ENCODE measurements at regions not wholly inside any gene's neighbourhood (a gene's known extent, or its start where the extent isn't known, plus 50 kb on each side); places are given as distances from the start of the nearest gene placed in this dataset.

GRCh38 chr16:82319038-82319437 lies 149.0 kb upstream of the MPHOSPH6 start:
- no peak overlapping the region for H3K4me3 Mint-ChIP-seq
- peaks cover 6 to 12% (median 9%) of the 10 kb centered on the region in 5 donors for H3K9me3 Mint-ChIP-seq
- CTCF ChIA-PET, result no interaction called here
- H3K4me1 ChIP-seq (ENCODE audit: insufficient read depth, low read length), result no peaks in the 10 kb centered on the region
- H3K4me1 Mint-ChIP-seq, result no peaks in the 10 kb centered on the region
- no peak for DNase-seq
- no peak overlapping the region for H3K27ac ChIP-seq (ENCODE audit: low read depth, low read length)
- no peaks in the 10 kb centered on the region for H3K27me3 ChIP-seq (ENCODE audit: insufficient read depth, low read length, poor library complexity, severe bottlenecking)
- POLR2A ChIA-PET, result no interaction called here
- H3K36me3 Mint-ChIP-seq, result peaks cover 0 to 2% (median 0%) of the 10 kb centered on the region in 3 donors
- H3K36me3 ChIP-seq (ENCODE audit: insufficient read depth, low read length), result no peaks in the 10 kb centered on the region
- no peaks in the 10 kb centered on the region for H3K9me3 ChIP-seq (ENCODE audit: low read length)
- H3K27me3 Mint-ChIP-seq, result peaks cover 0 to 2% of the 10 kb centered on the region in 2 donors
- H3K27ac Mint-ChIP-seq, result no peak overlapping the region
- H3K4me3 ChIP-seq (ENCODE audit: low read length), result no peak overlapping the region

DNA sequence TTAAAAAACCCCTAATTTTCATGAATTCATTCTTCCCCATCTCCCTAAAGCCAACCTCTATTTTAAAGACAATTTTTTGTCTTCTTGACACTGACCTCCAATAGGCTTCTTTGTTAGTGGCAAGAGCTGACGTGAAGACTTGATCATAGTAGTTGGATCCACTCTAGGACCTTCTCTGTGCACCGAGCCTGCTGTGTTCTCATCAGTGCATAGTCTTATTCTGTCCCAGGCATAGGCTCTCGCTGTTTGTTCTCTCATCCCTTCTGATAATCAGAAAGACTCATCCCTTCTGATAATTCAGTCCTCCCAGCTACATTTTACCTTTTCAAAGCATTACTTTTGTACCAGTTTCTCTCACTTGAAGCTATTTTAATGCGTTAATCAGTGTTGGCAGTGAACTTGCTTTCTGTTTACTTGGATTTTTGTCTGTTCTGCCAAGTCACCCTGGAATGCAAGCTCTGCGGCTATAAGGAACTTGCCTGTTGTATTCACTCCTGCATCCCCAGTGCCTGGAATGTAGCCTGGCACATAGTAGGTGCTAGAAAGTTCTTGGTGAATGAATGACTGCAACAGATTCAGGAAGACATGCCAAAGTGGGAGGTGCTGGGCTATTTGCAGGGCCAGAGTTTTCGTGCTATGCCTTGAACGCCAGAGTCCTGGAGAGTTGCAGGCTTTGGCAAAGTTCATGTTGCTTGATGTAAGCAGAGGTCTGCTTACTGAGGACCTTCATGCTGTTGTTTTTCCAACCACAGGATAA lies 147.6 kb upstream of the MPHOSPH6 start:
- CTCF ChIA-PET, result no interaction called here
- H3K4me1 ChIP-seq (ENCODE audit: insufficient read depth, low read length), result no peaks in the 10 kb centered on the region
- H3K9me3 Mint-ChIP-seq, result peaks cover 0 to 2% (median 0%) of the 10 kb centered on the region in 5 donors
- DNase-seq, result no peak
- no peaks in the 10 kb centered on the region for H3K27me3 ChIP-seq (ENCODE audit: insufficient read depth, low read length, poor library complexity, severe bottlenecking)
- no peak overlapping the region for H3K4me3 ChIP-seq (ENCODE audit: low read length)
- no peaks in the 10 kb centered on the region for H3K9me3 ChIP-seq (ENCODE audit: low read length)
- POLR2A ChIA-PET, result no interaction called here
- H3K27me3 Mint-ChIP-seq, result no peaks in the 10 kb centered on the region
- no peak overlapping the region for H3K4me3 Mint-ChIP-seq
- H3K36me3 Mint-ChIP-seq, result no peaks in the 10 kb centered on the region
- H3K36me3 ChIP-seq (ENCODE audit: insufficient read depth, low read length), result no peaks in the 10 kb centered on the region
- H3K27ac Mint-ChIP-seq, result no peak overlapping the region
- no peaks in the 10 kb centered on the region for H3K4me1 Mint-ChIP-seq
- no peak overlapping the region for H3K27ac ChIP-seq (ENCODE audit: low read depth, low read length)

- Mint-ChIP-seq H3K4me3 (no peak overlapping the region), H3K36me3 (no peaks in the 10 kb centered on the region), H3K27me3 (peaks cover 0 to 9% of the 10 kb centered on the region in 2 donors), H3K27ac (no peak overlapping the region), H3K9me3 (peaks cover 0 to 4% (median 0%) of the 10 kb centered on the region in 5 donors), H3K4me1 (no peaks in the 10 kb centered on the region)
- Histone ChIP-seq H3K9me3 (ENCODE audit: low read length) (no peaks in the 10 kb centered on the region), H3K4me3 (ENCODE audit: low read length) (no peak overlapping the region), H3K27ac (ENCODE audit: low read depth, low read length) (no peak overlapping the region), H3K27me3 (ENCODE audit: insufficient read depth, low read length, poor library complexity, severe bottlenecking) (no peaks in the 10 kb centered on the region), H3K36me3 (ENCODE audit: insufficient read depth, low read length) (no peaks in the 10 kb centered on the region), H3K4me1 (ENCODE audit: insufficient read depth, low read length) (no peaks in the 10 kb centered on the region)
- POLR2A ChIA-PET, result no interaction called here
- CTCF ChIA-PET, result no interaction called here
- no peak for DNase-seq
These were observed 143.7 kb upstream of the MPHOSPH6 start for GRCh38 chr16:82313754-82314153.

- CTCF ChIA-PET, result no interaction called here
- H3K27me3 Mint-ChIP-seq, result peaks cover 0 to 9% of the 10 kb centered on the region in 2 donors
- no peak overlapping the region for H3K4me3 ChIP-seq (ENCODE audit: low read length)
- H3K9me3 ChIP-seq (ENCODE audit: low read length), result no peaks in the 10 kb centered on the region
- H3K27ac ChIP-seq (ENCODE audit: low read depth, low read length), result no peak overlapping the region
- H3K27me3 ChIP-seq (ENCODE audit: insufficient read depth, low read length, poor library complexity, severe bottlenecking), result no peaks in the 10 kb centered on the region
- POLR2A ChIA-PET, result no interaction called here
- no peaks in the 10 kb centered on the region for H3K4me1 Mint-ChIP-seq
- no peak overlapping the region for H3K27ac Mint-ChIP-seq
- H3K36me3 ChIP-seq (ENCODE audit: insufficient read depth, low read length), result no peaks in the 10 kb centered on the region
- no peaks in the 10 kb centered on the region for H3K4me1 ChIP-seq (ENCODE audit: insufficient read depth, low read length)
- no peak overlapping the region for H3K4me3 Mint-ChIP-seq
- no peak for DNase-seq
- H3K36me3 Mint-ChIP-seq, result no peaks in the 10 kb centered on the region
- peaks cover 0 to 4% (median 0%) of the 10 kb centered on the region in 5 donors for H3K9me3 Mint-ChIP-seq
These were observed 141.5 kb upstream of the MPHOSPH6 start for GRCh38 chr16:82311528-82311927.

GRCh38 chr16:82302042-82302727 lies 132.2 kb upstream of the MPHOSPH6 start:
- no peak for DNase-seq
- Histone ChIP-seq H3K9me3 (ENCODE audit: low read length) (no peaks in the 10 kb centered on the region), H3K4me3 (ENCODE audit: low read length) (no peak overlapping the region), H3K27me3 (ENCODE audit: insufficient read depth, low read length, poor library complexity, severe bottlenecking) (no peaks in the 10 kb centered on the region), H3K27ac (ENCODE audit: low read depth, low read length) (no peak overlapping the region), H3K36me3 (ENCODE audit: insufficient read depth, low read length) (no peaks in the 10 kb centered on the region), H3K4me1 (ENCODE audit: insufficient read depth, low read length) (no peaks in the 10 kb centered on the region)
- POLR2A ChIA-PET, result no interaction called here
- Mint-ChIP-seq H3K36me3 (no peaks in the 10 kb centered on the region), H3K9me3 (peaks cover 0 to 4% (median 0%) of the 10 kb centered on the region in 5 donors), H3K4me3 (peak overlapping the region in 1 of 7 donors; percentile 71), H3K27me3 (peaks cover 3 to 8% of the 10 kb centered on the region in 2 donors), H3K27ac (no peak overlapping the region), H3K4me1 (no peaks in the 10 kb centered on the region)
- CTCF ChIA-PET, result no interaction called here

- Histone ChIP-seq H3K27me3 (ENCODE audit: insufficient read depth, low read length, poor library complexity, severe bottlenecking) (no peaks in the 10 kb centered on the region), H3K36me3 (ENCODE audit: insufficient read depth, low read length) (no peaks in the 10 kb centered on the region), H3K9me3 (ENCODE audit: low read length) (no peaks in the 10 kb centered on the region), H3K4me1 (ENCODE audit: insufficient read depth, low read length) (no peaks in the 10 kb centered on the region), H3K4me3 (ENCODE audit: low read length) (no peak overlapping the region), H3K27ac (ENCODE audit: low read depth, low read length) (no peak overlapping the region)
- CTCF ChIA-PET, result no interaction called here
- H3K36me3 Mint-ChIP-seq, result no peaks in the 10 kb centered on the region
- peaks cover 0 to 4% (median 0%) of the 10 kb centered on the region in 5 donors for H3K9me3 Mint-ChIP-seq
- DNase-seq, result no peak
- H3K4me1 Mint-ChIP-seq, result no peaks in the 10 kb centered on the region
- no peak overlapping the region for H3K4me3 Mint-ChIP-seq
- POLR2A ChIA-PET, result no interaction called here
- H3K27ac Mint-ChIP-seq, result no peak overlapping the region
- peaks cover 4 to 8% of the 10 kb centered on the region in 2 donors for H3K27me3 Mint-ChIP-seq
These were observed 131.2 kb upstream of the MPHOSPH6 start for GRCh38 chr16:82301146-82301755.

DNA sequence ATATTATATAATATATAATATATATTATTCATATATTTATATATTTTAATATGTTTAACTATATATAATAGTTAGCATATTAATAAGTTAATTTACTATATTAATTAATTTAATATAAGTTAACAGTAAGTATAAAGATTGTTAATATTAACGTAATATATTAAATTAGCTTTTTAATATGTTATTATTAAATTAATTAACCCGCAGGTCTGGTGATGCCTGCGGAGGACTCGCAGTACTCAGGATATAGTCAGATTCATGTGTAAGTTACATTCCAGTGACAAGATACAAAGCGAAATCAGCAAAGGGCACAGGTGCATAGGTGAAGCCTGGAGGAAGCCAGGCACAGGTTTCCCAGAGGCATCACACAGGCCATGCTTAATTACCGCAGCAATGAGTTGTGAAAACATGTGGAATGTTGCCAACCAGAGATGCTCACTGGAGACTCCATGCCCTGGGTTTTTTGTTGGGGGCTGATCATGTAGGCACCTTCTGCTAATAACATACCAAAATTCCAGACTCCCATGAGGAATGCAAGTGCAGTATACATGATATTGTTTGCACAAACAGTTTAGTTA lies 130.4 kb upstream of the MPHOSPH6 start:
- DNase-seq, result no peak
- POLR2A ChIA-PET, result no interaction called here
- no peak overlapping the region for H3K27ac ChIP-seq (ENCODE audit: low read depth, low read length)
- Mint-ChIP-seq H3K27me3 (peaks cover 4 to 8% of the 10 kb centered on the region in 2 donors), H3K36me3 (no peaks in the 10 kb centered on the region), H3K4me3 (no peak overlapping the region), H3K9me3 (peaks cover 0 to 4% (median 0%) of the 10 kb centered on the region in 5 donors), H3K27ac (no peak overlapping the region), H3K4me1 (no peaks in the 10 kb centered on the region)
- CTCF ChIA-PET, result no interaction called here
- H3K9me3 ChIP-seq (ENCODE audit: low read length), result no peaks in the 10 kb centered on the region
- H3K36me3 ChIP-seq (ENCODE audit: insufficient read depth, low read length), result no peaks in the 10 kb centered on the region
- H3K4me3 ChIP-seq (ENCODE audit: low read length), result no peak overlapping the region
- no peaks in the 10 kb centered on the region for H3K27me3 ChIP-seq (ENCODE audit: insufficient read depth, low read length, poor library complexity, severe bottlenecking)
- H3K4me1 ChIP-seq (ENCODE audit: insufficient read depth, low read length), result no peaks in the 10 kb centered on the region

GRCh38 chr16:82298472-82298871 lies 128.4 kb upstream of the MPHOSPH6 start:
- CTCF ChIA-PET, result no interaction called here
- Mint-ChIP-seq H3K27ac (no peak overlapping the region), H3K9me3 (no peaks in the 10 kb centered on the region), H3K36me3 (no peaks in the 10 kb centered on the region), H3K4me1 (no peaks in the 10 kb centered on the region), H3K27me3 (peaks cover 2 to 8% of the 10 kb centered on the region in 2 donors), H3K4me3 (no peak overlapping the region)
- Histone ChIP-seq H3K4me3 (ENCODE audit: low read length) (no peak overlapping the region), H3K27me3 (ENCODE audit: insufficient read depth, low read length, poor library complexity, severe bottlenecking) (no peaks in the 10 kb centered on the region), H3K36me3 (ENCODE audit: insufficient read depth, low read length) (no peaks in the 10 kb centered on the region), H3K27ac (ENCODE audit: low read depth, low read length) (no peak overlapping the region), H3K4me1 (ENCODE audit: insufficient read depth, low read length) (no peaks in the 10 kb centered on the region), H3K9me3 (ENCODE audit: low read length) (no peaks in the 10 kb centered on the region)
- POLR2A ChIA-PET, result no interaction called here
- no peak for DNase-seq
